HG03039 (cell line): ENCODE measurements at regions not wholly inside any gene's neighbourhood (a gene's known extent, or its start where the extent isn't known, plus 50 kb on each side); places are given as distances from the start of the nearest gene placed in this dataset.

ENCODE experiments used
- ATAC-seq: cut with Tn5 transposase; IDR thresholded peaks from one replicate; pipeline ENCODE4 v1.9.1; 2021; ENCODE audit warnings: mild to moderate bottlenecking, moderate library complexity; ENCODE audit not compliant: unreplicated experiment

DNA sequence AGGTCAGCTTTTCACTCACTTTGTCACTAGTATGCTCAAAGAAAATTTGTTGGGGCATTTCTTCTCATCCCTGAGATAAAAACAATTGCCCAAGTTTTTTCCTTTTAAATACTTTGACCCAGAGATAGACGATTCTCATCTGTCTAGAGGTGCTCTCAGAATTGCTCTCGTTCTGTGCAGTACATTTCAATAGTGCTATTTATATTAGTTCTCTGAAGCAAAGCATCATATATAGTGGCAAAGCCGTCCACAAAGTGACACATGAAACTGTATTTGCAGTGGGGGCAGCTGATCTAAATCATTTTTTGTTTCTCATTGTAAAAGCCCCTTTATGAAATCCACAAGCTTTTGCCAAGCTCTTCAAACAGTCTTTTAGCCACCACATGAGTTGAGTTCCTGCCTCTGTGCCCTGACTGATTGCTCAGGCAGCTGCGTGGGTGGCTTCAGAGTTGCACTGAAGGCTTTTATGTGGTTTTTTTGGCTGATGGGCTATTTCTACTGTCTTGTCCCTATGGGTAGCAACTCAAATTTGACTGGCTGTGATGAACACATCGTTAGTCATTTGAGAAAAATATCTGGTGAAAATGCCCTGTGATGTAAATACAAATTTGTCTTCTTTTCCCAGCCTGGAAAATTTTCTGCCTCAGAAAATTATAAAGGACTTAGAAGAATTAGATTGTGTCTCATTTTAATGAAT, 119.1 kb upstream of the OTUD4 start:
- ATAC-seq, result peak; percentile 95

DNA sequence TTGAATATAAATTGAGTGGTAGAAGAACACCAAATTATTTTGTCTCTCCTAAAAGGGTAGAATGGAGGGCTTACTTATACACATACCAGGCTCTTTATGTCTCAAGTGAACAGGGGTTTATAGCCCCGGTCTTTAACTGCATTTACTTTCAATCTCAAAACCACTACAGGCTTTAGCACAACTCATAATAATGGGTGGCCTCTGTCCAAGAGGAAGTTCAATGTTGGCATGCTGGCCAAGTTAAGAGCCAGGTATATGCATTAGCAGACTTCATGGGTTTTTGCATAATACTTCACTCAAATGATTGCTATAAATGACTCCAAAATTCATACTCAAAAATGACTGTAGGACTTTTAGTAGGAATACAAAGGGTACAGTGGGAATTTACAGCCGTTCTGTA, 118.5 kb upstream of the OTUD4 start:
- ATAC-seq, result no peak

DNA sequence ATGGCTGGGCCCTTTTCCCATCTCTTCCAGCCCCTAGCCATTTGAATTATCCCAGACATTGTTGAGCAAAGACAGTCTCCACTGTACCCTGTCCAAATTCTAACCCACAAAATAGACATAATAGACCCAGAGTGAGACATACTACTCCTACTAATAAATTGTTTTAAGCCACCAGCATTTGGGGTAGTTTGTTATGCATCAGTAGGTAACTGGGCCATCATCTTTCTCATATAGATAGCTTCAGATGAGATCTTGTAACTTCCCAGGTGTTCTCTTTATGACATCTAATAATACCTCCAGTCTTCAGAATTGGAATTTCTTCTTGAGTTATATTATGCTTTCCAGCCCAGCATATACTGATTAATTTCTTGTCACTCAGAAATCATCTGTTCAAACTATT, 117.2 kb upstream of the OTUD4 start:
- no peak for ATAC-seq

DNA sequence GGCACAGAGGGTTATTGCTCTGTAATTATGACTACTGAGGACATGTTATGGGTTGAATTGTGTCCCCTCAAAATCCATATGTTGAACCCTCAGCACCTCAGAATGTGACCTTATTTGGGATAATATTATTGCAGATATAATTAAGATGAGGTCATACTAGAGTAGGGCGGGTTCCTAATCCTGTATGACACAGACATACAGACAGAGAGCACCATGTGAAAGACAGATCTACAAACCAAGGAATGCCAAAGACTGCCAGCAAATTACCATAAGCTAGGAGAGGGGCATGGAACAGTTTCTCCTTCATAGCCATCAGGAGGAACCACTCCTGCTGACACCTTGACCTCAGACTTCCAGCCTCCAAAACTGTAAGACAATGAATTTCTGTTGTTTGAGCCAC, 115.2 kb upstream of the OTUD4 start:
- ATAC-seq, result no peak

DNA sequence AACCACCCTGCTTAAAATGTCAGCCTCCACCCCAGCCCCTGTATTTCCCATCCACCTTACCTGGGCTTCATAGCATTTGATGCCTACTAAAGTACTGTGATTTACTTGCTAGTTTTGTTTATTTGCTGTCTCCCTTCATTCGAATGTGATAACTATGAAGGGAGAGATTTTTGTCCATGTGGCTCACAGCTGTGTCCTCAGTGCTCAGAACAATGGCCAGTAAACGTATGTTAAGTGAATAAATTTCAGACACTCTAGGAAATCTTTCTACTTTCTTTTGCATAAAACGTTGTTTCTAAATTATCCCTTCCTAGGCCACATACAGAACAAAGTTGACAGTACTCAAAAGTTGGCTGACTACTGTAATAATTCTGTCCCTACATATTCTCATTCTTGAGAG, 114.7 kb upstream of the OTUD4 start:
- ATAC-seq, result no peak

DNA sequence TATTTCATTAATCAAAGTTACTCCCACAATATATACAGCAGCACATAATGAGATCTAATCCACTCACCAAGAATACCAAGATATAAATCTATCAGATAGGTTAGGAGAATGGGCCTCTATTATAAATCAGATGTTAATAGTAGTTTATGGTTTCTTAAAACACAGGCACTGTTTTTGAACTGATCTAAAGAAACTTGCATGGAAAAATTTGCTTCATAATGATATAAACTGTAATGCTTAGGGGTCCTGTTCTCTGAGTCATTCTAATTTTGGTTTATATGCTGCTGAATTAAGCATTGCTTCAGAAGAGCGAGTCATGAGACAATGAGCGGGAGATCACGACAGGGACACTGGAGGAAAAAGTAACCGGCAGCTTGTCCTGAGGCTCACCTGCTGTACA, 113.3 kb upstream of the OTUD4 start:
- no peak for ATAC-seq

DNA sequence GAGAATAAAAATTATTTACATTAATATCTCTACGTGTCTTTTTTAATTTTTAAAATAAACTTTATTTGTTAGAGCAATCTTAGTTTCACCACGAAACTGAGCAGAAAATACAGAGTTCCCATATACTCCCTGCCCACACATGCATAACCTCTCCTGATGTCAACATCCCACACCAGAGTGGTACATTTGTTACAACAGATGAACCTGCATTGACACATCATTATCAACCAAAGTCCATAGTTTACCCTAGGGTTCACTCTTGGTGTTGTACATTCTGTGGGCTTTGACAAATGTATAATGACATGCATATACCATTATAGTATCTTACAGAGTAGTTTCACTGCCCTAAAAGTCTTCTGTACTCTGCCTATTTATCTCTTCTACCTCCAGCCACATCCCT, 110.6 kb upstream of the OTUD4 start:
- no peak for ATAC-seq

DNA sequence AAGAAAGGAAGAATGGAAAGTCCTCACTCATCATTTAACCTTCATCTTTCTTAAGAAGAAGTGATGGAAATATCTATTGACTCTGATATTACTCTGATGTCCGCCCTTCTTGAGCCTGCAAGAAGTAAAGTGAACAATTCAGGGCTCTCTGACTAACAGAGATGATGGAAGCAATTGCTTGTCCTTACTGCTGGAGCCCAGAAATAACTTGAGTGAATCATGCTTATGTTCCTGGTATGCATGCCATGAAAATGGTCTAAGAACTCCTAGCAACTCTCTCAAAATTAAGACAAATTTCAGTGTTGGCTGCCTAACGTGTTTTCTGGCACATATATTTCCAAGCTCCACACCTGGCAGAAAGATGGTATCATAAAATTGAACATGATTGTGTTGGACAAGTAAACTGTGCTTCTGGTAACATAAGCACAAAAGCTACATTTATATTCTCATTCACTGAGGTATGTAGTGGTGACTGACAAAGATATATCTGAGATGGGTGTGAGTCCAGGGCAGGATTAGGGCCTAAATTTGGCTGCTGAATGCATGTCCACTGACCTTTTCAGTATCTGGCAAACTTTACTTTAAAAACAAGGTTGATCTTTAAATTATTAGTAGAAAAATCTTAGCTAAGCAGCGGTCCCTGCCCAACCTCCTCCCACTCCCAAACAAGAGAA, 109.2 kb upstream of the OTUD4 start:
- ATAC-seq, result no peak

DNA sequence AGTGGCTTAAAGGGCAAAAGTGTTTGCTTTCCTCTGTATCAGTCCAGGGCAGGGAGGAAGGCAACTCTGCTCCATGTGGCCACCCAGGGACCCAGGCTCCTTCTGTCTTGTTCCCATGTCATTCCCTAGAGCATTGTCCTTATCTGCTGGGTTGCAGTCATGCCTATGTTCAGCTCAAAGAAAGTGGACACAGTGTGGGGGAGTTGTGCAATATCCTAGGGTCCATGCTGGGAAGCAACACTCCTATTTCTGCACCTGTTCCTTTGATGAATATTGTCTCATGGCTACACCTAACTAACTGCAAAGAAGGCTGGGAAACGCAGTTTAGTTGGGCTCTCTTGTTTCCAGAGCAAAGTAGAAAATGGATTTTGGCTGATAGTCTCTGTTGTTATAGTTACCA, 107.0 kb upstream of the OTUD4 start:
- ATAC-seq, result no peak

DNA sequence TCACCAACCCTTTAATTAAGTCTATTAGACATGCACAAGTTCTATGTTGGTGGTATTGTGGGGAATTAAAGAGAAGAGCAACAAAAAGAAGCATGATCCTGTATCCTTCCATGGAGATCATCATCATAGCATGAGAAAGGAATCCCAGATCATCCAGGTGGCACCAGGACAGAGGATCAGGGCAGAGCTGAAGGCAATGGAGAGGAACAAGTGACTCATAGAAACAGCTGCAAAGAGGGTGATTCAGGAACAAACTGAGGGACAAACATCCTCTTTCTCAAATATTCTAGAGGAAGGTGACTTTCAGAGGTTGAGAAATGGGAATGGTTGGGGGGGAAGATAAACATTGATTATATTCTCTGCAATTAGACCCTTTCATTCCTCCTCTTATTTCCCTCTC, 105.5 kb upstream of the OTUD4 start:
- ATAC-seq, result no peak

DNA sequence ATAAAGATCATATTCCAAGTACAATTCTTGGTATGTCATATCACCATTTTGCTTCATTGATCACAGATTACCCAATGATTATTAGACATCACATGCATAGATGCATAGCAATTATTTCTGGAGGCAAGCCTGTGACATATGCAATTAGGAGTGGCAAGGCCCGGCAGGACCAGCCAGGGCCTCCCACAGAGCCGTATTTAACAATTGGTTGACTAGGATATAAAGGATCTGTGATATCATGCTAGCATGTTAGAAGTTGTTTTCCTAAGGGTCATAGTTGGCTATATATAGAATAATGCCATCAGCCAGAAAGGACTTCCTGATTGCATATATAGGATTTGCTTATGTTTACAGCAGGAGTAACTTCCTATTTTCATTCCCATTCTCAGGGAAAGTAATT, 103.5 kb upstream of the OTUD4 start:
- no peak for ATAC-seq

DNA sequence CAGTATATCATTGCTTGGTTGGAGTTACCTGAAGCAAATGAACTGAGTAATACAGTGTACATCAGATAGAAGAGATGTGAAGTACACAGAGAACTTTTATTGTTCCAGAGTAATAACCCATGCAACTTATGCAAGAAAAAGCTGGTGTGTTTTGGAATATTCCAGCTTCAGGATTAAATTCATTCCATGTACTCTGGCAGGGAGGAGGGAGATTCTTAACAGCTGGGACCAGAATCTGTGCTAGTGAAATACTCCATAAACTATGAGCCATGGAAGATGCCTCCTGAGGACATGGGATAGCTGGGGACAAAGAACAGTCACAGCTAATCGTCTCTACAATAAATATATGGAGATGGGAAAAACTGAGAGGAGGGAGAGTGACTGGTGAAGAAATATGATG, 101.6 kb upstream of the OTUD4 start:
- ATAC-seq, result no peak

DNA sequence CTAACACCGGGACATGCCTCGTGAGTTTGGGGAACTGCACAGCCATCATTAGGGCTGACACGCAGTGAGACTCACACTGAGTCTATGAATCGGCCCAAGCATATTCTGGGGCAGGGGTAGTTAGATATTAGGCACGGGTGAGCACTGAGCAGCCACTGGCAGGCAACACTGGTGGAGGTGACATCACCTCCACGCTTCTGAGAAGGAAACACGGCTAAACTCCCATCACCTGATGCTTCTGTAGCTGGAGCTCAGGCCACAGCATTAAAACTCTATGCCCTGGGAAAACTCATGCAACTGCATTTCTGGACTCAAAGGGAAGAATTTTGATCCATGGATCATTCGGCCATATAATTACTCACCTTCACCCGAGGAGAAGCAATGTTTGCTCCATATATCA, 100.8 kb upstream of the OTUD4 start:
- no peak for ATAC-seq

DNA sequence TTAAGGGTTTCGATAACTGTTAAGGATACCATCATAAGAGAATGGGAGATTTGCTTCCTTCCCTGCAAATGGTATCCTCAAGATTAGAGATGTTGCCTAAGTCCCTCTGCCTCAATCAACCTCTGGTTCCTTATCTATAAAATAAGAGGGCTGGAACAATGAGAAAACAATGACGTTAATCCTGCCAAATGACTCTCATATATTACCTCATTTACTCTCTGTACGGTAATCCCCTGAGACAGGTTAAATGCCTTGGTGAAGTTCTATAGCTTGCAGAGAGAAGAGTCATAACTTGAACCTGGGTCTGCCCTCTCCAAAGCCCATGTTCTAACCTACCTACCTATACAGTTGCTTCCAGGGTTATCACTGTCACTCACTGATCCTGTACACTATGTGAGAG, 100.2 kb upstream of the OTUD4 start:
- ATAC-seq, result no peak

DNA sequence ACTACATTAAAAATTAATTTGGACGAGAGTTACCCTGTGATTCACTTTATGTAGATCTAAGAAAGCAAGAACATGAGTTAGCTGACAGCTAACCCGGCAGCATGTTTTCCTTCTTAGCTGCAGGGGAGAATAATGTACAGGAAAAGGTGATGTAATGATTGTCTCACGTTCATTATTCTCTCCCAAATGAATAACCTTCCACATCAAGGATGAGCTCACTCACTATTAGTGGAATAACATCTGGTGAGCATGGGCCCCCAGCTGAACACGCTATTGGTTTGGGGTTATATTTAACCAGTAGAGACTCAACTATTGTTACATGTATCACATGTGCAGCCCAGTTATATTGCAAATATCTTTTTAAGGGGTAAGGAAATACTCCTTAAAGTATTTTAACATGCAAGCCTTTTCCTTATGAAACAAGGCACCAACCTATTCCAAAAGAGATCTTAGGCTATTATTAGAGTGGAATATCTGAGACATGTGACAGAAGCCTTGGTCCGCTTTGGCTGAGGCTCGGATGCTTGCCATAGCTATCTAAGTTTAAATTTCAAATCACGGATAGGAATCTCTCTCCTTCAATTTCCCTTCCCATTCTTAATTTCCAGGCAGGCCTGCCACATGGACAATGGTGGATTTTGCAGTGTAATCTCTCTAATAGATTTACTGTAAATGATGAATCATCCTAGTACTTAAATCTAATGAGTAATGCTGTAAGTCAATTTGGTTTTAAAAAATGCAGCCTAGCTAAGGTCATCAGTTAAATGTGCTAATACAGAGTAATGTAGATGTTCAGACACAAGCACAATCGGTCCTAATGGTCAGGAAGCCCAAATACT, 99.0 kb upstream of the OTUD4 start:
- no peak for ATAC-seq

DNA sequence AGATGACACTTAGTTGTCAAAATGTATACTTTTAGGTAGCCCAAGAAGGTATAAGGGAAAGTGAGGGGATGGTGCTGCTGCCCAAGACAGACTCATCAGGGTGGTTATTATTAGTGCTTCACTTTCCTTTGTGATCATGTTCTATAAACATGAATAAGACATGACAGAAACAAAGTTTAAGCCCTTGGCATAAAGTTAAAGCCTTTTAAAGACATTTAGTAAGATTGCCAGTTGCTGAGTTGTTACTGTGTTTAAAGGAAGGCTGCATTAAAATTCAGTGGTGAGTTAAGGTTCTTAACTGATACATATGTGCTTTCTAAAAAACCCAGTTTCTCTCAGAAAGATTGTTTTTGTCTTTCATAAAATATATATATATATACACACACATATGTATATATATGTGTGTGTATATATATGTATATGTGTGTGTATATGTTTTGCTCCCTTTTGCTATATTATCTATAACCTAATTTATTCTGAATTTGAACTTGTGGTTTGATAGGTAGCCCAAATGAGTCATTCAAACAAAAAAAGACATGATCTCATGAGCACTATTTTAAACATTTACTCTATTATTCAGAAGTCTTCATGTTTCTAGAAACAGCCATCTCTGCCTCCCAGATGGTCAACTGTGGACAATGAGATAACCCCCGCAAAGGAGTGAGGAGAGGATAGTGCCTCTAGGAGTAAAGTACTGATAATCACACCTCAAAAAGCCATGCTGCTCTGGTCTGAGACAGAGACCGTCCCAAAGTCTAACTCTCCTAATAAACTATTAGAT, 98.1 kb upstream of the OTUD4 start:
- ATAC-seq, result no peak

DNA sequence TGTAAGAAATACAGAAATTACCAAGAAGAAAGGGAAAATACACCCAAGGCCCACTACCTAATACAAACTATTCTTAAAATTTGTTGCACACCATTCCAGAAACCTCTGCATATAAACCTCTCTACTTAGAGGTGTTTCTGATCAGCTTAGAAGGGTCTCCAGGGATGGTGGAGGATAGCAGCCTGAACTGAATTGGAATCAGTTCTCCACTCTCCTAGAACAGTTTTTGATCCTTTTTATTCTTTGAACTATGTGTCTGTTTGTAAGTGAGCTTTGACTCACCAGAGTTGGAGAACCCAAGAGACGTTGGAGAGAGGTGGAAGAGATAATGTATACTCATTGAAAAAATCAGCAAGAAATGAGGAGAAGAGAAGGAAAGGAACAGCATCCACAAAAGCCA, 96.6 kb upstream of the OTUD4 start:
- ATAC-seq, result no peak

DNA sequence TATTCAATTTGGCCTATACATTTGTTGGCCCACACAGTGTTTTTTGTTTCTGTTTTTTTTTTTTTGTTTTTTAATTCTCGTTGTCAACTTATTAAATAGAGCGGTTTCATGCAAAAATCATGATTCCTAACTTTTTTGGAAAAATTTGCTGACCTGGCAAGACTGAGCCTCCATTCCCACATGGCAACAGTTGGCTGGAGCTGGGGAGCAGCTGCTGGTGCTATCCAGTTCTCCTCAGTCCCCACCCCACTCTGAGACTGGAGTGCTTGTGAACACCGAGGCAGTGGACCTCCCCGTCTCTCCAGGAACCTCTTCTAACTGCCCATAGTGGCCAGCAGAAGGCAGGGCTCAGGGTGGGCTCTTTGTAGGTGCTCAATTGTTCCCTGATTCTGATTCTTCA, 95.7 kb upstream of the OTUD4 start:
- ATAC-seq, result no peak

DNA sequence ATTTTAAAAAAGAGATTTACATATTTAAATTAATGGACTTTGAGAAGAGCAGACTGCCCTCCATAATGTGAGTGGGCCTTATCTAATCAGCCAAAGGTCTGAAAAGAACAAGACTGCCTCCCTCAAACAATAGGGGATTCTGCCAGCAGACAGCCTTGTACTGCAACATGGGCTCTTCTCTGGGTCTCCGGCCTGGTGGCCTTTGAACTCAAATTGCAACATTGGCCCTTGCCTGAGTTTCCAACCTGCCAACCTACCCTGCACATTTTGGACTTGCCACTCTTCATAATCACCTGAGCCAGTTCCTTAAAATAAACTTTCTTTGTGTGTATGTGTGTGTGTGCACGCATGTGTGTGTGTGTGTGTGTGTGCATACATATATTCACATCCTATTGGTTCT, 90.8 kb upstream of the OTUD4 start:
- ATAC-seq, result no peak

DNA sequence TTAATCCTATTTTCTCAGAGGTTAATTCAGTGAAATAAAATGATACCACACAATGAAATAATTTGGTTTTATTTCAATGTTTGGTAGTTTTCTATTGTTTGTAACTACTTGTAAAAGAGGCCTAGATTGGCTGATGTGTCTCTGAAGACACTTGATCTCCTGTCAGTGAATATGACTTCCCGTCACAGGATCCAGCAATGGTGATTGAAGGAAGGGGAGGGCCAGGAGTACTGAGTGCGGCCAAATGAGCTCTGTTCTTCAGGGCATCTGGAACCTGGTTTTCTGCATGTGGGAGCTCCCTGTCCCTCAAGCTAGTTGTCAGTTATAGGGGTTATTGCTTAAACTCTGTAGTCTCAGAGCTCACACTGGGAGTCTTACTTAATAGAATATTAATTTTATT, 86.5 kb upstream of the OTUD4 start:
- no peak for ATAC-seq

DNA sequence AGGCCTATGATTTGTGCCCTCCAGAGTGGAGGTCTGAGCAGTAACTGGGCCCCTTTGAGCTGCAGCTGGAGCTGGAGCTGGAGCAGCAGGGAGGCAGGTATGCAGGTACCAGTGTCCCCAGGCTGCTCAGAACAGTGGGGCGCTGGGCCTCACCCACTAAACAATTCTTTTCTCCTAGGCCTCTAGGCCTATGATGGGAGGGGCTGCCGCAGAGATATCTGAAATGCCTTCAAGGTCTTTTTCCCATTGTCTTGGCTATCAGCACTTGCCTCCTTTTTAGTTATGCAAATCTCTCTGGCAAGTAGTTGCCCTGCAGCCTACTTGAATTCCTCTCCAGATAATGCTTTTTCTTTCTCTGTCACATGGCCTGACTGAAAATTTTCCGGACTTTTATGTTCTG, 79.7 kb upstream of the OTUD4 start:
- ATAC-seq, result no peak
